SH-SY5Y (cell line): ENCODE measurements at regions not wholly inside any gene's neighbourhood (a gene's known extent, or its start where the extent isn't known, plus 50 kb on each side); places are given as distances from the start of the nearest gene placed in this dataset.

Source experiments
- GATA2 ChIP-seq: IDR thresholded peaks from 2 replicates; pipeline ENCODE4 v1.6.1; 2011; ENCODE audit warnings: mild to moderate bottlenecking, low read depth, low read length
- GATA3 ChIP-seq: IDR thresholded peaks from 2 replicates; pipeline ENCODE4 v1.6.1; 2011; ENCODE audit warnings: low read depth, mild to moderate bottlenecking, low read length, moderate library complexity

DNA sequence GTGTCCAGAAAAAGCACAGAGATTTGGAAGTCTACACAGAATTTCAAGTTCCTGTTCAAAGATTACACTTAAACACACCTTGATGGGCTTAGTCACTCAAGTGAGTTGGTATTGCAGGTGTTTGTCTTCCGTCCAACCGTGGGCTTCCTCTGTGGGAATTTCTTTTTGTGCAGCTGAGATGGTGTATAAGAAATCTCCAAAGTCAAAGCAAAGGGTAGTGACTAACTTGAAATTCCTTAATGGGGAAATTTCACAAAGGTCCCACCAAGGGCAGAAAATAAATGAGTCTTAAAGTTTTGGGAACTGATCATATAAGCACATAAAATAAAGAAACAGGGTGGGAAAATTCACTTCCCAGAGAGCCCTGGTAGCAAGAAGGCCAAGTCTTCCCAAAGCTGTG lies 102.0 kb upstream of the TNFAIP3 start:
- no peak for TF ChIP-seq GATA2
- TF ChIP-seq GATA3 = no peak
